COLO829 (cell line): ENCODE measurements at regions not wholly inside any gene's neighbourhood (a gene's known extent, or its start where the extent isn't known, plus 50 kb on each side); places are given as distances from the start of the nearest gene placed in this dataset.
"Not testable (repeated sequence)": the region's sequence is repeated elsewhere in the genome, so short reads cannot be mapped to it uniquely, and the experiment has no call there.

ENCODE experiments used
- DNase-seq: peaks from one replicate; pipeline ENCODE4 v3.0.0; 2012; ENCODE audit warnings: low spot score

GRCh38 chr11:71721840-71722239, 111.2 kb upstream of the DEFB108B start:
- DNase-seq: not testable (repeated sequence)

DNA sequence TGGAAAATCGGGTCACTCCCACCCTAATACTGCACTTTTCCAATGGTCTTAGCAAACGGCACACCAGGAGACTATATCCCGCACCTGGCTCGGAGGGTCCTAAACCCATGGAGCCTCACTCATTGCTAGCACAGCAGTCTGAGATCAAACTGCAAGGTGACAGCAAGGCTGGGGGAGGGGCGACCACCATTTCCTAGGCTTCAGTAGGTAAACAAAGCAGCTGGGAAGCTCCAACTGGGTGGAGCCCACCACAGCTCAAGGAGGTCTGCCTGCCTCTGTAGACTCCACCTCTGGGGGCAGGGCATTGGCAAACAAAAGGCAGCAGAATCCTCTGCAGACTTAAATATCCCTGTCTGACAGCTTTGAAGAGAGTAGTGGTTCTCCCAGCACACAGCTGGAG, 109.0 kb upstream of the DEFB108B start:
- DNase-seq: not testable (repeated sequence)

- DNase-seq: not testable (repeated sequence)
Measured at GRCh38 chr11:71730748-71731147, 102.3 kb upstream of the DEFB108B start.

DNA sequence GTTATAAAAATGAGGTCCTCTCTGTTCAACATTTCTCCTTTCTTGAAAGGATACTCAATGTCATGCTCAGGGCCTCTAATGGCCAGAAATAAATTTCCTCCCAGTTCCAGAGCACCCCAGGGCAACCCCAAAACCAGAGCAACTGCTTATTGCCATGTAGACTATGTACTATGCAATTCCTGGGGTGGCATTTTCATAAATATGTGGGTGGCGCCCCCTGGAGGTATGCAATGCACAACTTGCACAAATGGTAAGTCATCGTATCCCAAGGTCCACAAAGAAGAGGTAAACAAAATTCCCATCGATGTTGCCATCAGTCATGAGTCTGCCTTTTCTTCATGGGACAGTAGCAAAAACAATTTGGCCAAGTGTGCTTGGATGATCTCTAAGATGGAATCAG, 98.6 kb upstream of the DEFB108B start:
- not testable (repeated sequence) for DNase-seq

DNA sequence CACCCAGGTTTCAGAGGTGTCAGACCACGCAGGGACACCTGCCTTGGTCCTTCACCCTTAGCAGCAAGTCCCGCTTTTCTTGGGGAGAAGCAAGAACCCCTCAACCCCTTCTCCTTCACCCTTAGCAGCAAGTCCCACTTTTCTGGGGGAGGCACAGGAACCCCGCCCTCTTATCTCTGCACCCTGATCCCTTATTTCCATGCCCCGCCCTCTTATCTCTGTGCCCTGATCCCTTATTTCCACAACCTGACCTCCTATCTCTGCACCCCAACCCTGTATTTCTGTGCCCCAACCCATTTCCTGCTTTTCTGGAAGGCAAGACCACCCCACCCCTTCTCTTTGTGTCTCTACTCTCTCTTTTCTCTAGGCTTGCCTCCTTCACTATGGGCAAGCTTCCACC, 94.7 kb upstream of the DEFB108B start:
- not testable (repeated sequence) for DNase-seq

- DNase-seq: not testable (repeated sequence)
Measured at GRCh38 chr11:71743385-71743784, 89.6 kb upstream of the DEFB108B start.

DNA sequence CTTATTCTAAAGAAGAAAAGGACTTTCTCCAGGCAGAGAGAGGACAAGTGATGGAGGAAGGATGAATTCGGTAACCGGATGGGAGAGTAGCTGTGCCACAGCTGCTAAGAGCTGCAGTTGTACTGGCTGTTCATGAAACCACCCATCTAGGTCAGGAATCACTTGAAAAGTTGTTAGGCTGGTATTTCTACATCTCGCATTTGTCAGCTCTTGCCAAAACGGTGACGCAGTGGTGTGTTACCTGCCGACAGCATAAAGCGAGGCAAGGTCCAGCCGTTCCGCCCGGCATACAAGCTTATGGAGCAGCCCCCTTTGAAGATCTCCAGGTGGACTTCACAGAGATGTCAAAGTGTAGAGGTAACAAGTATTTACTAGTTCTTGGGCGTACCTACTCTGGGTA, 87.3 kb upstream of the DEFB108B start:
- not testable (repeated sequence) for DNase-seq

DNA sequence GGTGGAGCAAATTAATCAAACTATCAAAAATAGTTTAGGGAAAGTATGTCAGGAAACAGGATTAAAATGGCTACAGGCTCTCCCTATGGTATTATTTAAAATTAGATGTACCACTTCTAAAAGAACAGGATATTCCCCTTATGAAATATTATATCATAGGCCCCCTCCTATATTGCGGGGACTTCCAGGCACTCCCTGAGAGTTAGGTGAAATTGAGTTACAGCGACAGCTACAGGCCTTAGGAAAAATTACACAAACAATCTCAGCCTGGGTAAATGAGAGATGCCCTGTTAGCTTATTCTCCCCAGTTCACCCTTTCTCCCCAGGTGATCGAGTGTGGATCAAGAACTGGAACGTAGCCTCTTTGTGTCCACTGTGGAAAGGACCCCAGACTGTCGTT, 86.7 kb upstream of the DEFB108B start:
- not testable (repeated sequence) for DNase-seq

DNA sequence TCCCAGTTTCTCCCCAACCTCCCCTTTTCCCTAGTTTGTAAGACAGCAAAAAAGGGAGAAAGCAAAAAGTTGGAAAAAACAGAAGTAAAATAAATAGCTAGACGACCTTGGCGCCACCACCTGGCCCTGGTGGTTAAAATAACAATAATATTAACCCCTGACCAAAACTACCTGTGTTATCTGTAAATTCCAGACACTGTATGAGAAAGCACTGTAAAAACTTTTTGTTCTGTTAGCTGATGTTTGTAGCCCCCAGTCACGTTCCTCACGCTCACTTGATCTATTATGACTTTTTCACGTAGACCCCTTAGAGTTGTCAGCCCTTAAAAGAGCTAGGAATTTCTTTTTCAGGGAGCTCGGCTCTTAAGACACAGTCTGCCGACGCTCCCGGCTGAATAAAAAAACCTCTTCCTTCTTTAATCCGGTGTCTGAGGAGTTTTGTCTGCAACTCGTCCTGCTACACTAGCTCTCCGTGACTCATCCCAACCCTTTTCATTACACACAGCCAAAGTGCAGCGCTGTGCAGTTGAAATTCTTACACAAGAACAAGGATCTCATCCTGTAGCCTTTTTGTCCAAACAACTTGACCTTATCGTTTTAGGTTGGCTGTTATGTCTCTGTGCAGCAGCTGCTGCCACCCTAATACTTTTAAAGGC, 83.9 kb upstream of the DEFB108B start:
- DNase-seq: not testable (repeated sequence)

DNA sequence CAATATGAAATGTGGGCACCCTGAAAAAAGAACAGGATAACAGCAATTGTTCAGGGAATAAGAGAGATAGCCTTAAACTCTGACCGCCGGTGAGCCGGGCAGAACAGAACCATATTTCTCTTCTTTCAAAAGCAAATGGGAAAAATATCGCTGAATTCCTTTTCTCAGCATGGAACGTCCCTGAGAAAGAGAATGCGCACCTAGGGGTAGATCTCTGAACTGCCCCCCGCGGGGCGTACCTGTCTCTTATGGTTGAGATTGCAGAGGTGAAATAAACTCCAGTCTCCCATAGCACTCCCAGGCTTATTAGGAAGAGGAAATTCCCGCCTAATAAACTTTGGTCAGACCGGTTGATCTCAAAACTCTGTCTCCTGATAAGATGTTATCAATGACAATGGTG, 82.1 kb upstream of the DEFB108B start:
- DNase-seq: not testable (repeated sequence)

DNA sequence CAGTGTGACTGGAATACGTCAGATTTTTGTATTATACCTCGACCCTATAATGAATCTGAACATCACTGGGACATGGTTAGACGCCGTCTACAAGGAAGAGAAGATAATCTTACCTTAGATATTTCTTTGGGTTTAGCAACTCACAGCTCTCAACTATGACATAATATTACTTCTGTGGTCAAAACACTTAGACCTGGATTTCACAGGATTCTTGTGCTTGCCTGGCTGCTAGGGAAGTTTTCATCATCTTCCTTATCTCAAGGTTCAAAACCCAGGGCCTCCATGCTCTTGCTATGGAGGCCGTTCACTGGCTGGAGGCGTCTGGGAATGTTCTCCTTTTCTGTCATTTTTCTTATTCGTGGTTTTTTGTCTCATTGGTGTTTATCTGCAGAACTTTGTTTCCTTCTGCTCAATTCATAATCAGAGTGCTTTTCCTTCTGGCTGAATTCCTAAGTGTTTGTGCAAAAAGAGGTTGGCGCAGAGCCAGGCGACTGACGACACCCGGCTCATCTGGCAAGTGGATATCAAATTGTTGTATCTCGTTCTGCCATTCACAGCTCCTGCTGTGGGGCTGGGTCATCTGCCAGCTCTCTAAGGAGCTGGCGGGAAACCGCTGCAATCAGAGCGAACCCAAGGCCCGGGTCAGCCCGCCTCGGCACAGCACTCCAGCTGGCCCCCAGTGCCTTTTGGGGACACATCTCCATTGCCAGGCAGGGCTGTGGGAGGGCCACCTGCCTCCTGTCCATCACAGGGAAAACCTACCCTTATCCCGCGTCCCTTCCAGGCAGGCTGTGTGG, 68.1 kb upstream of the DEFB108B start:
- DNase-seq: not testable (repeated sequence)

- not testable (repeated sequence) for DNase-seq
Measured at GRCh38 chr11:71767016-71767415, 66.0 kb upstream of the DEFB108B start.

DNA sequence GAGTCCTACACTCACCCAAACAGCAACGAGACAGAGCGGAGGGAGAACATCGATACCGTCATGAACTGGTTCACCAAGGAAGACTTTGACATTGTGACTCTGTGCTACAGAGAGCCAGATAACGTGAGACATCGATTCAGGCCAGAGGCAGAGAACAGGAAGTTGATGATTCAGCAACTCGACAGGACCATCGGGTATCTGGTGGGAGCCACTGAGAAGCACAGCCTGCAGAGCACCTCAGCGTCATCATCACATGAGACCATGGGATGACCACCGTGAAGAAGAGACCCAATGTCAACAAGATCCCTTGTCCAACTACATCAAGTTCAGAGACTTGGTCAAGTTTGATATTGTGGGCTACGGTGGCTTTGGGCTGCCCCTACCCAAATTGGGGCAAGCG, 60.8 kb upstream of the DEFB108B start:
- not testable (repeated sequence) for DNase-seq

DNA sequence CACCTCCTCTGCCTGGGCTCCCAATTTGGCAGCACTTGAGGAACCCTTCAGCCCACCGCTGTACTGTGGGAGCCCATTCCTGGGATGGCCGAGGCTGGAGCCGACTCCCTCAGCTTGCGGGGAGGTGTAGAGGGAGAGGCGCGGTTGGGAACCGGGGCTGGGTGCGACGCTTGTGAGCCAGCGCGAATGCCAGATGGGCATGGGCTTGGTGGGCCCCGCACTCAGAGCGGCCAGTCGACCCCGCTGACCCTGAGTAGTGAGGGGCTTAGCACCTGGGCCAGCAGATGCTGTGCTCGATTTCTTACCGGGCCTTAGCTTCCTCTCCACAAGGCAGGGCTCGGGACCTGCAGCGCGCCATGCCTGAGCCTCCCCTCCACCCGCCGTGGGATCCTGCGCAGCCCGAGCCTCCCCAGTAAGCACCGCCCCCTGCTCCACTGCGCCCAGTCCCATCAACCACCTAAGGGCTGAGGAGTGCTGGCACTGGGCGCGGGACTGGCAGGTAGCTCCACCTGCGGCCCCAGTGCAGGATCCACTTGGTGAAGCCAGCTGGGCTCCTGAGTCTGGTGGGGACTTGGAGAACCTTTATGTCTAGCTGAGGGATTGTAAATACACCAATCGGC, 58.3 kb upstream of the DEFB108B start:
- DNase-seq: no peak

- not testable (repeated sequence) for DNase-seq
Measured at GRCh38 chr11:71780116-71780515, 52.9 kb upstream of the DEFB108B start.

DNA sequence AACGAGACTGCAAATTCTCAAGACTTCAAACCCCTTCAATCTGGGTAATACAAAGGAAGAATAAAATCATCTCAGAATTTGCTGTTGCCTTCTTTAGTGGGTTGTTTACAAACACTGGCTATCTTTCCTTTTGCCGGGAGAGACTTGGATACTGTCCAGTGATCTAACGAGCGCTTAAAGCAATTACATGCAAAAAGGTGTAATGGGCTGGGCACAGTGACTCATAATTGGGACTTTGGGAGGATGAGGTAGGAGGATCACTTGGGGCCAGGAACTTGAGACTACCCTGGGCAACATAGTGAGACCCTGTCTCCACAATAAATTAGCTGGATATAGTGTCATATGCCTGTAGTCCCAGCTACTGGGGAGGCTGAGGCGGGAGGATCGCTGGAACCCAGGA, 52.2 kb upstream of the DEFB108B start:
- not testable (repeated sequence) for DNase-seq

DNA sequence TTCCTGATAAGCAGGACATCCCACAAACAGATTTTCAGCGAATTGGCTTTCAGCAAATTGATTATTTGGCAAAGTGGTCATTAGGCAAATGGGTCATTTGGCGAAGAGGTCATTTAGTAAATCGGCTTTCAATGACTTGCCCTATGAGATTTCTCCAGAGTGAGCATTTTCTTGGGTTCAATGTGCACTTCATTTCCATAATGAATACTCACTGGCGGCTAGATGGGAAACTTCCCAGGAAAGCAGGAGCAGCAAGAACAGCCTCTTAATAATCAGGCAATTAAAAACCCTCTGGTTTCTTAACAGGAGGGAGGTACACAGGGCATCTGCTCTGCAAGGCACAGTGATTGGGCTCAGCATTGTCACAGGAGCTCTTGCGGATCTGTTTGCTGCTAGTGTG, 51.5 kb upstream of the DEFB108B start:
- DNase-seq: not testable (repeated sequence)

- DNase-seq: not testable (repeated sequence)
Measured at GRCh38 chr11:71782229-71782861, 50.7 kb upstream of the DEFB108B start.

DNA sequence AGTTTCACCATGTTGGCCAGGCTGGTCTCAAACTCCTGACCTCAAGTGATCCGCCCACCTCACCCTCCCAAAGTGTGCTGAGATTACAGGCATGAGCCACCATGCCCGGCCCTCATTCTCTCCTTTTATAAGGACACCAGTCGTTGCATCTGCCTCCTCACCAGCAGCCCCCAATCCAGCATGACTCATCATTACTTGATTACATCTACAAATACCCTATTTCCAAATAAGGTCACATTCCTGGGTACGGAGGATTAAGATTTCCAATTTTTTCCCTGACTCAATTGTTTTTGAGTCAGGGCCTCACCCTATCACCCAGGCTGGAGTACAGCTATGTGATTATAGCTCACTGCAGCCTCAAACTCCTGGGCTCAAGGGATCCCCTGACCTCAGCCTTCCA, 49.8 kb upstream of the DEFB108B start:
- not testable (repeated sequence) for DNase-seq
